Activated CD4-positive, alpha-beta T cell treated with anti-CD3 and anti-CD28 coated beads for 36 hours (primary cell): ENCODE measurements at regions not wholly inside any gene's neighbourhood (a gene's known extent, or its start where the extent isn't known, plus 50 kb on each side); places are given as distances from the start of the nearest gene placed in this dataset.

Experiments
- ATAC-seq: fragments of 200-7000 bp; cut with Tn5 transposase; one replicate; pipeline ENCODE4 v1.10.0; 2021; ENCODE audit warnings: mild to moderate bottlenecking, moderate library complexity
- CTCF ChIA-PET: fragments of 350-600 bp; sonication (Branson Sonifier 250); formaldehyde crosslinking; loops from one replicate; lab custom pipeline; 2021; ENCODE audit warnings: antibody characterized with exemption; lab: Charles Lee
- POLR2A ChIA-PET: fragments of 350-600 bp; sonication (Branson Sonifier 250); formaldehyde crosslinking; loops from one replicate; lab custom pipeline; 2021; ENCODE audit warnings: antibody characterized with exemption, inconsistent platforms; lab: Charles Lee
- DNase-seq: peaks from one replicate; pipeline ENCODE4 v3.0.0-alpha.2; 2020
- H3K27ac Mint-ChIP-seq: one replicate; pipeline ENCODE4 v1.8.0; 2021; ENCODE audit warnings: mixed read lengths
- H3K27me3 Mint-ChIP-seq: one replicate; pipeline ENCODE4 v1.8.0; 2021; ENCODE audit warnings: mixed read lengths
- H3K36me3 Mint-ChIP-seq: one replicate; pipeline ENCODE4 v1.8.0; 2021; ENCODE audit warnings: low read depth, mixed read lengths
- H3K4me1 Mint-ChIP-seq: one replicate; pipeline ENCODE4 v1.8.0; 2021; ENCODE audit warnings: mixed read lengths
- H3K4me3 Mint-ChIP-seq: one replicate; pipeline ENCODE4 v1.8.0; 2021; ENCODE audit warnings: mild to moderate bottlenecking, moderate library complexity, mixed read lengths
- H3K9me3 Mint-ChIP-seq: one replicate; pipeline ENCODE4 v1.8.0; 2021; ENCODE audit warnings: low read depth, mixed read lengths
- intact Hi-C, 2 experiments: fragments of 100-400 bp; cut with DNase I in 1 of 2; cut with micrococcal nuclease in 1 of 2; formaldehyde crosslinking; loops; one replicate each; pipeline versions ENCODE4 v1.14.2 to v1.15.1; 2022 to 2024; cut with DNase I, micrococcal nuclease

DNA sequence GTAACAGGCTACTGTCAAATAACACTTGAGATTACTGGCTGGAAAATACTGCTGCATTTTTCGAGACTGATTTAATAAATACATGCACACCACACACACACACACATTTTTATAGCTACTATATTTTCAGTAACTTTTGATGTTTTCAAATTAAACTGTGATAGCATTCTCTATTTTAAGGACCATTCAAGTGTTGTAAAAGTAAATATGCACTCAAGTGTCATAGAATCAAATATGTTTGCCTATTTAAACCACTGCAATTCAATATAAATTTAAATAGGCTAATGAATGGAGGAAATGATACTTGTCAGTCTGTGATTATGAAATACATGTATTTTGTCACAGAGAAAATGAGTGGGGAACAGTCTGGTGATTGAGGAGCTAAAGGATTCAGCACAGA lies 86.7 kb upstream of the TUBA3C start:
- CTCF ChIA-PET, result interaction anchor here (1.1 to 1.3 kb wide), 2 partner anchors 16 to 27 kb away, joined by 3 read pairs; no protein-coding TSS in a partner anchor
- POLR2A ChIA-PET, result no interaction called here
- H3K36me3 Mint-ChIP-seq, result no peaks in the 10 kb centered on the region

DNA sequence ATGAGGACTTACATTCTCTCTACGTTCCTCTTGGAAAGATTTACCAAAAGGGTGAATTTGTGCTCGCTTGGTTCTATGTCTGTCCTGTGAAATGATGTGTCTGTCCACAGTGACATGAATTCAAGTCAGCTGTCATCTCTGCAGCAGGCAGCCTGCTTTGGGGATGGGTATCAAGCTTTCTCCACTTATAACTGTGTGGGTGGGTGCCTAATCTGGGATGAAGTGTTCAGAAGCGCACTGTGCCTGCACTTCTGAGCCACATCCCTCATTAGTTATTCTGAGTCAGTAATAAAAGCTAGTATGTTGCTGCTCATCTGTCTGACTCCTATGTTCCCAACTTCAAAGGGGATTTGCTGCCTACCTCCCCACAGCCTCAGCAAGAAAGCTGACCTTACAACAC lies 86.1 kb upstream of the TUBA3C start:
- ChIA-PET CTCF (interaction anchor here (1.1 to 1.3 kb wide), 2 partner anchors 16 to 28 kb away, joined by 3 read pairs; no protein-coding TSS in a partner anchor), POLR2A (no interaction called here)
- Mint-ChIP-seq H3K36me3 (no peaks in the 10 kb centered on the region), H3K4me3 (no peak overlapping the region), H3K4me1 (no peaks in the 10 kb centered on the region), H3K27me3 (peaks cover 4% of the 10 kb centered on the region), H3K9me3 (no peaks in the 10 kb centered on the region), H3K27ac (no peak overlapping the region)
- intact Hi-C loops, result no loop called here
- DNase-seq, result no peak
- no peak for ATAC-seq

More for the DNA sequence above, 86.7 kb upstream of the TUBA3C start:
- Mint-ChIP-seq H3K27ac (no peak overlapping the region), H3K27me3 (peaks cover 3% of the 10 kb centered on the region), H3K9me3 (no peaks in the 10 kb centered on the region), H3K4me3 (no peak overlapping the region), H3K4me1 (no peaks in the 10 kb centered on the region)
- ATAC-seq (no peak), DNase-seq (no peak)
- intact Hi-C loops, result no loop called here

DNA sequence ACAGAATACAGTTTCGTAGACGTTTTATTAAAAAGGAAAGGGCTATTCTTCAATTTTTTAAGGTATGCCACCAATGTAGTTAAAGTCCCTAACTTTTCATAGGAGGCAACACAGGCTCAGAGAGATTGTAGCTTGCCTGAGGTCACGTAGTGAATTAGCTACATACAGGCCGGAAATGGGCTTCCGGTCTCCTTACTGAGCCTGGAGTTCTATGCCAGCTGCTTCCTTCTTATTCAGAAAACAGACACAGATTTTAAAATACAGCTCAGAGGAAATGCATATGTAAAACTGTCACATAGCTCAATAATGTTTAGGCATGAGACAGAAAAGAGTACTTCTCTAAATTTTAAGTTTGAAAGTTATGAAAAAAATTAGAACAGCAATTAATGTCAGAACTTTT lies 85.4 kb upstream of the TUBA3C start:
- Mint-ChIP-seq H3K27me3 (peaks cover 4% of the 10 kb centered on the region), H3K27ac (no peak overlapping the region), H3K36me3 (no peaks in the 10 kb centered on the region), H3K4me3 (no peak overlapping the region), H3K9me3 (no peaks in the 10 kb centered on the region), H3K4me1 (no peaks in the 10 kb centered on the region)
- intact Hi-C loops, result no loop called here
- ATAC-seq (no peak), DNase-seq (no peak)
- ChIA-PET CTCF (no interaction called here), POLR2A (no interaction called here)

DNA sequence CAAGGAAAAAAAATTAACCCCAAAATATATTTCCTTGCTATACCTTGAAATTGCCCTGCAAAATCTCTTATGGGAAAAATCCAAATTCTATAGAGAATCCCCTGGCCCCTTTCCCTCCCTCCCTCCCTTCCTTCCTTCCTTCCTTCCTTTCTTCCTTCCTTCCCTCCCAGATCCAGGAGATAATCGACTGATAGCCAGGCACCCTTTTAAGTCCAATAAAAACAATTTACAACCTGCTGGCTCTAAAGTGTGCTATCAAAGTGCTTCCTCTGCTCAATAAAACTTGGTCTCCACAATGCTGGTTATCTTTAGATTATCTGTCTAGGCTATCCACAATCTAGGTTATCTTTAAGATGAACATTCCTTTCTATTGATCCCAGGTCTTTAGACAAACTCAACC lies 83.1 kb upstream of the TUBA3C start:
- ATAC-seq, result no peak
- no peak overlapping the region for H3K27ac Mint-ChIP-seq
- POLR2A ChIA-PET, result no interaction called here
- H3K4me1 Mint-ChIP-seq, result no peaks in the 10 kb centered on the region
- H3K27me3 Mint-ChIP-seq, result peaks cover 4% of the 10 kb centered on the region
- DNase-seq, result no peak
- H3K36me3 Mint-ChIP-seq, result no peaks in the 10 kb centered on the region
- CTCF ChIA-PET, result no interaction called here
- intact Hi-C loops, result no loop called here
- H3K4me3 Mint-ChIP-seq, result no peak overlapping the region
- H3K9me3 Mint-ChIP-seq, result no peaks in the 10 kb centered on the region

DNA sequence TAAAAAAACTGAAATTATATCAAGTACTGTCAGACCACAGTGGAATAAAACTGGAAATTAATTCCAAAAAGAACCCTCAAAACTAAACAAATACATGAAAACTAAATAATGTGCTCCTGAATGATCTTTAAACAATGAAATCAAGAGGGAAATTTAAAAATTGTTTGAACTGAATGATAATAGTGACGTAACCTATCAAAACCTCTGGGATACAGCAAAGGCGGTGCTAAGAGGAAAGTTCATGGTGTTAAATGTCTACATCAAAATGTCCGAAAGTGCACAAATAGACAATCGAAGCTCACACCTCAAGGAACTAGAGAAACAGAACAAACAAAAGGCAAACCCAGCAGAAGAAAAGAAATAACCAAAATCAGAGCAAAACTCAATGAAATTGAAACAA lies 70.8 kb upstream of the TUBA3C start:
- no peak for DNase-seq
- Mint-ChIP-seq H3K27me3 (peaks cover 3% of the 10 kb centered on the region), H3K36me3 (no peaks in the 10 kb centered on the region), H3K9me3 (peaks cover 9% of the 10 kb centered on the region), H3K27ac (no peak overlapping the region), H3K4me1 (no peaks in the 10 kb centered on the region), H3K4me3 (no peak overlapping the region)
- ATAC-seq, result no peak
- POLR2A ChIA-PET, result no interaction called here
- intact Hi-C loops, result no loop called here
- CTCF ChIA-PET, result interaction anchor here (1.1 kb wide), 1 partner anchor 16 kb away, joined by 3 read pairs; no protein-coding TSS in a partner anchor

GRCh38 chr13:19239114-19239860 lies 57.7 kb upstream of the TUBA3C start:
- no peak overlapping the region for H3K27ac Mint-ChIP-seq

More at GRCh38 chr13:19239114-19239860, 57.7 kb upstream of the TUBA3C start:
- ATAC-seq (no peak), DNase-seq (no peak)
- H3K4me1 Mint-ChIP-seq, result no peaks in the 10 kb centered on the region
- H3K27me3 Mint-ChIP-seq, result no peaks in the 10 kb centered on the region
- no peaks in the 10 kb centered on the region for H3K9me3 Mint-ChIP-seq
- no peaks in the 10 kb centered on the region for H3K36me3 Mint-ChIP-seq
- ChIA-PET POLR2A (no interaction called here), CTCF (interaction anchor here (0.7 kb wide), 1 partner anchor 117 kb away, joined by 3 read pairs; no protein-coding TSS in a partner anchor)
- intact Hi-C loops, result no loop called here
- no peak overlapping the region for H3K4me3 Mint-ChIP-seq
